PFSK-1 (cell line): ENCODE measurements at regions not wholly inside any gene's neighbourhood (a gene's known extent, or its start where the extent isn't known, plus 50 kb on each side); places are given as distances from the start of the nearest gene placed in this dataset.

Experiments used
- POLR2AphosphoS5 ChIP-seq: IDR thresholded peaks from 2 replicates; pipeline ENCODE4 v1.6.1; 2012; ENCODE audit warnings: low read depth, mild to moderate bottlenecking, control low read depth, low read length, moderate library complexity
- SIN3A ChIP-seq: IDR thresholded peaks from 2 replicates; pipeline ENCODE4 v1.6.1; 2012; ENCODE audit warnings: mild to moderate bottlenecking, low read length, moderate library complexity, borderline replicate concordance; ENCODE audit not compliant: insufficient read depth
- TAF1 ChIP-seq: IDR thresholded peaks from 2 replicates; pipeline ENCODE4 v1.6.1; 2012; ENCODE audit warnings: low read length, control low read depth, borderline replicate concordance; ENCODE audit not compliant: insufficient read depth
- TF ChIP-seq, protein P1 (sequence below), 2 experiments: IDR thresholded peaks; 2 replicates each; pipeline versions ENCODE4 v1.6.1 to v1.8.0; 2011 to 2012; ENCODE audit warnings: low read depth in 2 of 2, low read length in 2 of 2, control low read depth in 1 of 2, inconsistent platforms in 1 of 2, mild to moderate bottlenecking in 1 of 2, moderate library complexity in 1 of 2; ENCODE audit not compliant: insufficient read depth in 1 of 2

GRCh38 chr18:1599196-1599595 is 694.5 kb downstream of the ADCYAP1 start:
- no peak for TF ChIP-seq POLR2AphosphoS5
- TF ChIP-seq, protein P1, sequence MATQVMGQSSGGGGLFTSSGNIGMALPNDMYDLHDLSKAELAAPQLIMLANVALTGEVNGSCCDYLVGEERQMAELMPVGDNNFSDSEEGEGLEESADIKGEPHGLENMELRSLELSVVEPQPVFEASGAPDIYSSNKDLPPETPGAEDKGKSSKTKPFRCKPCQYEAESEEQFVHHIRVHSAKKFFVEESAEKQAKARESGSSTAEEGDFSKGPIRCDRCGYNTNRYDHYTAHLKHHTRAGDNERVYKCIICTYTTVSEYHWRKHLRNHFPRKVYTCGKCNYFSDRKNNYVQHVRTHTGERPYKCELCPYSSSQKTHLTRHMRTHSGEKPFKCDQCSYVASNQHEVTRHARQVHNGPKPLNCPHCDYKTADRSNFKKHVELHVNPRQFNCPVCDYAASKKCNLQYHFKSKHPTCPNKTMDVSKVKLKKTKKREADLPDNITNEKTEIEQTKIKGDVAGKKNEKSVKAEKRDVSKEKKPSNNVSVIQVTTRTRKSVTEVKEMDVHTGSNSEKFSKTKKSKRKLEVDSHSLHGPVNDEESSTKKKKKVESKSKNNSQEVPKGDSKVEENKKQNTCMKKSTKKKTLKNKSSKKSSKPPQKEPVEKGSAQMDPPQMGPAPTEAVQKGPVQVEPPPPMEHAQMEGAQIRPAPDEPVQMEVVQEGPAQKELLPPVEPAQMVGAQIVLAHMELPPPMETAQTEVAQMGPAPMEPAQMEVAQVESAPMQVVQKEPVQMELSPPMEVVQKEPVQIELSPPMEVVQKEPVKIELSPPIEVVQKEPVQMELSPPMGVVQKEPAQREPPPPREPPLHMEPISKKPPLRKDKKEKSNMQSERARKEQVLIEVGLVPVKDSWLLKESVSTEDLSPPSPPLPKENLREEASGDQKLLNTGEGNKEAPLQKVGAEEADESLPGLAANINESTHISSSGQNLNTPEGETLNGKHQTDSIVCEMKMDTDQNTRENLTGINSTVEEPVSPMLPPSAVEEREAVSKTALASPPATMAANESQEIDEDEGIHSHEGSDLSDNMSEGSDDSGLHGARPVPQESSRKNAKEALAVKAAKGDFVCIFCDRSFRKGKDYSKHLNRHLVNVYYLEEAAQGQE (IDR thresholded peaks at IDR 0.05; ENCODE audit: insufficient read depth in 1 of 2, low read depth in 2 of 2, low read length in 2 of 2): no peak
- no peak for TF ChIP-seq TAF1
- TF ChIP-seq SIN3A: no peak
